GM12878 (cell line): ENCODE measurements at regions not wholly inside any gene's neighbourhood (a gene's known extent, or its start where the extent isn't known, plus 50 kb on each side); places are given as distances from the start of the nearest gene placed in this dataset.

ENCODE experiments used
- ATAC-seq: fragments of 200-7000 bp; cut with Tn5 transposase; 3 replicates; pipeline ENCODE4 v1.9.1; 2020; ENCODE audit warnings: mild to moderate bottlenecking, moderate library complexity
- BruUV-seq: library from RNA; stranded (reverse); fragments of 400-500 nt; replicated peaks from 2 replicates; lab custom pipeline; 2021; lab: Mats Ljungman, UMichigan
- CTCF ChIA-PET: fragments of 300-600 bp; sonication (Branson Sonifier 250); formaldehyde crosslinking; extraction: SDS; loops from one replicate; lab custom pipeline; 2021; ENCODE audit warnings: inconsistent platforms; lab: Yijun Ruan, JAX
- POLR2A ChIA-PET: fragments of 350-600 bp; formaldehyde crosslinking; extraction: SDS; loops from one replicate; lab custom pipeline; 2021; ENCODE audit warnings: inconsistent platforms; lab: Charles Lee
- RAD21 ChIA-PET: fragments of 300-600 bp; sonication (Branson Sonifier 250); formaldehyde crosslinking; loops from one replicate; lab custom pipeline; 2023; ENCODE audit warnings: antibody characterized with exemption; ENCODE audit not compliant: unreplicated experiment; lab: Charles Lee
- SMC1A ChIA-PET: fragments of 300-600 bp; sonication (Branson Sonifier 250); formaldehyde crosslinking; loops from one replicate; lab custom pipeline; 2023; ENCODE audit not compliant: unreplicated experiment, uncharacterized antibody; lab: Charles Lee
- DNase-seq: peaks from one replicate; pipeline ENCODE4 v3.0.0-alpha.2; 2011; ENCODE audit warnings: low read depth, low spot score
- FAIRE-seq: peaks from 3 replicates; lab custom pipeline; 2011; peaks lifted over from hg19 to GRCh38; lab: Jason Lieb, UNC
- H2AFZ ChIP-seq: 2 replicates; pipeline ENCODE4 v1.6.0; 2011; ENCODE audit warnings: low read depth, low read length, control low read depth; ENCODE audit not compliant: control insufficient read depth
- H3K27ac ChIP-seq: 2 replicates; pipeline ENCODE4 v1.5.1; 2011; ENCODE audit warnings: control low read depth; ENCODE audit not compliant: control insufficient read depth, insufficient read depth
- H3K27me3 ChIP-seq, 2 experiments: replicated peaks in 1 of 2; 2 replicates each; pipeline versions ENCODE4 v1.6.0 to v1.6.1; 2011; ENCODE audit warnings: low read length in 1 of 2; ENCODE audit not compliant: control insufficient read depth in 2 of 2, insufficient read depth in 2 of 2
- H3K36me3 ChIP-seq, 2 experiments: 2 replicates each; pipeline ENCODE4 v1.5.1; 2011; ENCODE audit warnings: low read length in 1 of 2; ENCODE audit not compliant: control insufficient read depth in 2 of 2, insufficient read depth in 2 of 2
- H3K4me1 ChIP-seq: 2 replicates; pipeline ENCODE4 v1.6.1; 2011; ENCODE audit warnings: mild to moderate bottlenecking, low read length, moderate library complexity, mixed read lengths; ENCODE audit not compliant: control insufficient read depth, insufficient read depth
- H3K4me2 ChIP-seq: 2 replicates; pipeline ENCODE4 v1.6.0; 2011; ENCODE audit warnings: control low read depth; ENCODE audit not compliant: control insufficient read depth, insufficient read depth
- H3K4me3 ChIP-seq: fragments of 200-600 bp; sonication (generic); 2 replicates; pipeline ENCODE4 v1.5.1; 2016
- H3K79me2 ChIP-seq: 2 replicates; pipeline ENCODE4 v1.6.0; 2011; ENCODE audit warnings: low read length; ENCODE audit not compliant: control insufficient read depth, insufficient read depth
- H3K9ac ChIP-seq: 2 replicates; pipeline ENCODE4 v1.8.0; 2011; ENCODE audit warnings: low read length, control low read depth, mixed read lengths; ENCODE audit not compliant: control insufficient read depth, insufficient read depth
- H3K9me3 ChIP-seq: replicated peaks from 3 replicates; pipeline ENCODE4 v1.5.1; 2011; ENCODE audit warnings: mild to moderate bottlenecking, low read length; ENCODE audit not compliant: control insufficient read depth, insufficient read depth
- H4K20me1 ChIP-seq: 2 replicates; pipeline ENCODE4 v1.6.0; 2011; ENCODE audit not compliant: control insufficient read depth, insufficient read depth
- ATF2 ChIP-seq: IDR thresholded peaks from 2 replicates; pipeline ENCODE4 v1.6.1; 2012; ENCODE audit warnings: low read length, inconsistent platforms
- CBFB ChIP-seq: IDR thresholded peaks from 2 replicates; pipeline ENCODE4 v1.6.1; 2016; ENCODE audit warnings: antibody characterized with exemption, low read depth
- EGR1 ChIP-seq, 2 experiments: IDR thresholded peaks; 1 replicate in 1 of 2; 2 replicates in 1 of 2; pipeline ENCODE4 v1.6.1; 2011 to 2012; ENCODE audit warnings: low read depth in 2 of 2, low read length in 2 of 2, borderline replicate concordance in 1 of 2, mild to moderate bottlenecking in 1 of 2, moderate library complexity in 1 of 2
- HDAC6 ChIP-seq: fragments of 200-600 bp; sonication (generic); IDR thresholded peaks from one replicate; pipeline ENCODE4 v1.8.0; 2017; ENCODE audit warnings: antibody characterized with exemption; ENCODE audit not compliant: unreplicated experiment
- JUNB ChIP-seq: IDR thresholded peaks from 2 replicates; pipeline ENCODE4 v1.6.1; 2016; ENCODE audit warnings: antibody characterized with exemption, mild to moderate bottlenecking
- MAX ChIP-seq: IDR thresholded peaks from 2 replicates; pipeline ENCODE4 v1.6.1; 2012; ENCODE audit warnings: low read depth, low read length, improper control_type of control experiment
- NFXL1 ChIP-seq: fragments of 450-650 bp; IDR thresholded peaks from 2 replicates; pipeline ENCODE4 v1.6.1; 2017; ENCODE audit warnings: antibody characterized with exemption, mild to moderate bottlenecking, borderline replicate concordance
- RB1 ChIP-seq: fragments of 450-650 bp; formaldehyde crosslinking; IDR thresholded peaks from 2 replicates; pipeline ENCODE4 v1.6.1; 2017; ENCODE audit warnings: mild to moderate bottlenecking, borderline replicate concordance
- RBBP5 ChIP-seq: fragments of 200-600 bp; sonication (generic); conservative IDR thresholded peaks from 2 replicates; pipeline ENCODE4 v1.6.1; 2016
- SMC3 ChIP-seq: IDR thresholded peaks from 2 replicates; pipeline ENCODE4 v1.6.1; 2011; ENCODE audit warnings: low read length, improper control_type of control experiment, borderline replicate concordance
- SUPT20H ChIP-seq: IDR thresholded peaks from 2 replicates; pipeline ENCODE4 v1.6.1; 2011; ENCODE audit warnings: low read depth, mild to moderate bottlenecking, low read length, moderate library complexity, borderline replicate concordance; ENCODE audit not compliant: control insufficient read depth
- TARDBP ChIP-seq: IDR thresholded peaks from 2 replicates; pipeline ENCODE4 v1.6.1; 2016; ENCODE audit warnings: borderline replicate concordance
- ZNF207 ChIP-seq: fragments of 450-650 bp; IDR thresholded peaks from 2 replicates; pipeline ENCODE4 v1.6.1; 2014; ENCODE audit warnings: antibody characterized with exemption, mild to moderate bottlenecking, borderline replicate concordance
- ZNF217 ChIP-seq: fragments of 450-650 bp; IDR thresholded peaks from 2 replicates; pipeline ENCODE4 v1.6.1; 2017; ENCODE audit warnings: antibody characterized with exemption, mild to moderate bottlenecking
- WGBS: methylation state at CpG from one replicate; pipeline ENCODE4 v1.1.6; 2016; ENCODE audit warnings: low lambda C conversion rate; ENCODE audit not compliant: insufficient replicate concordance, insufficient coverage; ENCODE audit errors: missing lambda C conversion rate; 5-methylcytosine and 5-hydroxymethylcytosine counted together
- in situ Hi-C: fragments of 300-500 bp; cut with MboI; formaldehyde crosslinking; loops from 9 replicates; pipeline ENCODE4 v1.14.3; 2018; ENCODE audit warnings: mixed read lengths
- intact Hi-C: fragments of 100-400 bp; cut with micrococcal nuclease; formaldehyde crosslinking; loops from one replicate; pipeline ENCODE4 v1.14.2; 2022; ENCODE audit not compliant: unreplicated experiment

- no peak for TF ChIP-seq SMC3
Measured at GRCh38 chr4:165627548-165627947, 245.5 kb upstream of the TLL1 start (continued).

GRCh38 chr4:165628572-165628971 is 244.5 kb upstream of the TLL1 start:
- Histone ChIP-seq H3K9me3 (no peaks in the 10 kb centered on the region), H3K4me1 (no peaks in the 10 kb centered on the region), H3K36me3 (no peaks in the 10 kb centered on the region), H3K27me3 (no peaks in the 10 kb centered on the region), H3K27ac (no peak overlapping the region)
- no peak for FAIRE-seq
- 28% methylated on average over 3 of the region's 3 CpGs for WGBS
- DNase-seq = no peak
- TF ChIP-seq NFXL1 (no peak), RB1 (no peak), TARDBP (no peak), EGR1 (IDR thresholded peaks at IDR 0.05; ENCODE audit: borderline replicate concordance in 1 of 2, low read depth in 2 of 2, low read length in 2 of 2) (no peak), MAX (no peak)
- TF ChIP-seq, all 136 proteins: peak for 0
- ChIA-PET CTCF (interaction anchor here (0.8 kb wide), 1 partner anchor 26 kb away, joined by 3 read pairs; no protein-coding TSS in a partner anchor), POLR2A (no interaction called here), SMC1A (no interaction called here), RAD21 (no interaction called here)
- H4K20me1 ChIP-seq = no peaks in the 10 kb centered on the region
- ATAC-seq = no peak
- H3K79me2 ChIP-seq = no peaks in the 10 kb centered on the region
- no peak overlapping the region for H3K9ac ChIP-seq
- no peak overlapping the region for H3K4me3 ChIP-seq
- BruUV-seq = no TSS peak
- no peak overlapping the region for H2AFZ ChIP-seq
- intact Hi-C loops (no loop called here), in situ Hi-C loops (no loop called here)
- H3K4me2 ChIP-seq = no peak overlapping the region

GRCh38 chr4:165630671-165631070 is 242.4 kb upstream of the TLL1 start:
- DNase-seq = no peak
- Histone ChIP-seq H3K9ac (no peak overlapping the region), H3K9me3 (no peaks in the 10 kb centered on the region), H3K4me2 (no peak overlapping the region), H2AFZ (no peak overlapping the region), H3K27me3 (no peaks in the 10 kb centered on the region), H3K36me3 (no peaks in the 10 kb centered on the region), H4K20me1 (no peaks in the 10 kb centered on the region), H3K4me3 (no peak overlapping the region), H3K79me2 (no peaks in the 10 kb centered on the region), H3K27ac (no peak overlapping the region), H3K4me1 (no peaks in the 10 kb centered on the region)
- RAD21 ChIA-PET = no interaction called here
- intact Hi-C loops = no loop called here
- CTCF ChIA-PET = no interaction called here
- FAIRE-seq = no peak
- SMC1A ChIA-PET = no interaction called here
- in situ Hi-C loops = no loop called here
- POLR2A ChIA-PET = no interaction called here
- no TSS peak for BruUV-seq
- ATAC-seq = no peak
- TF ChIP-seq ZNF217 (no peak), RBBP5 (no peak), ATF2 (no peak), JUNB (no peak), ZNF207 (no peak), SUPT20H (no peak), HDAC6 (no peak), CBFB (no peak)
